ENCODE measurements at regions not wholly inside any gene's neighbourhood (a gene's known extent, or its start where the extent isn't known, plus 50 kb on each side); places are given as distances from the start of the nearest gene placed in this dataset.

- H3K9ac ChIP-seq (ENCODE audit: low read depth, low read length, poor library complexity) = no peak overlapping the region
- DNase-seq (ENCODE audit: low spot score) = no peak
- H3K27me3 ChIP-seq (ENCODE audit: control insufficient read depth in 3 of 3, insufficient read depth in 3 of 3, low read depth in 1 of 3, low read length in 3 of 3) = no peaks in the 10 kb centered on the region
- no peak overlapping the region for H4K8ac ChIP-seq (ENCODE audit: low read depth, low read length)
- no peak overlapping the region for H3K4ac ChIP-seq (ENCODE audit: low read length)
- no peak overlapping the region for H2AK5ac ChIP-seq (ENCODE audit: low read depth, low read length)
- no peak overlapping the region for H3K4me3 ChIP-seq (ENCODE audit: low read length in 2 of 2)
- no CpG with 5 or more reads among the region's 3 CpGs for WGBS, 2 donors (ENCODE audit: extremely low coverage in 2 of 2, insufficient read length in 2 of 2, insufficient replicate concordance in 1 of 2)
- no peaks in the 10 kb centered on the region for H3K79me1 ChIP-seq (ENCODE audit: low read depth, low read length)
- H4K91ac ChIP-seq (ENCODE audit: low read depth, low read length, poor library complexity) = no peak overlapping the region
- H2BK5ac ChIP-seq (ENCODE audit: low read length) = no peak overlapping the region
- H3K14ac ChIP-seq (ENCODE audit: low read length) = no peak overlapping the region
- H2BK15ac ChIP-seq (ENCODE audit: low read length) = no peak overlapping the region
- H2BK120ac ChIP-seq (ENCODE audit: low read depth, low read length) = no peak overlapping the region
- no peak overlapping the region for H2BK12ac ChIP-seq (ENCODE audit: low read length)
- no peak overlapping the region for H3K4me2 ChIP-seq (ENCODE audit: insufficient read depth, low read length, poor library complexity, severe bottlenecking)
- H3K36me3 ChIP-seq (replicated peaks in 1 of 2; ENCODE audit: control insufficient read depth in 2 of 2, insufficient read depth in 2 of 2, low read length in 2 of 2) = no peaks in the 10 kb centered on the region
- H3K18ac ChIP-seq (ENCODE audit: low read length) = no peak overlapping the region
- no peaks in the 10 kb centered on the region for H3K9me3 ChIP-seq (replicated peaks in 1 of 2; ENCODE audit: control insufficient read depth in 2 of 2, insufficient read depth in 1 of 2, low read depth in 1 of 2, low read length in 2 of 2)
- no peak overlapping the region for H3K27ac ChIP-seq (replicated peaks; ENCODE audit: low read length)
- H3K23ac ChIP-seq (ENCODE audit: low read depth, low read length, poor library complexity) = no peak overlapping the region
- no peaks in the 10 kb centered on the region for H3K4me1 ChIP-seq (ENCODE audit: control insufficient read depth in 2 of 2, insufficient read depth in 1 of 2, low read depth in 1 of 2, low read length in 2 of 2)
- H2AFZ ChIP-seq (ENCODE audit: low read length) = no peak overlapping the region
Observed at GRCh38 chr1:74895411-74895810, 162.5 kb downstream of the TYW3 start.

GRCh38 chr1:74908131-74908530, 175.2 kb downstream of the TYW3 start:
- Histone ChIP-seq H3K27ac (replicated peaks; ENCODE audit: low read length) (no peak overlapping the region), H3K4me2 (ENCODE audit: insufficient read depth, low read length, poor library complexity, severe bottlenecking) (no peak overlapping the region), H3K27me3 (ENCODE audit: control insufficient read depth in 3 of 3, insufficient read depth in 3 of 3, low read depth in 1 of 3, low read length in 3 of 3) (no peaks in the 10 kb centered on the region), H3K9me3 (replicated peaks in 1 of 2; ENCODE audit: control insufficient read depth in 2 of 2, insufficient read depth in 1 of 2, low read depth in 1 of 2, low read length in 2 of 2) (no peaks in the 10 kb centered on the region), H3K9ac (ENCODE audit: low read depth, low read length, poor library complexity) (no peak overlapping the region), H4K91ac (ENCODE audit: low read depth, low read length, poor library complexity) (no peak overlapping the region), H2AFZ (ENCODE audit: low read length) (no peak overlapping the region), H3K4me1 (ENCODE audit: control insufficient read depth in 2 of 2, insufficient read depth in 1 of 2, low read depth in 1 of 2, low read length in 2 of 2) (no peaks in the 10 kb centered on the region), H3K4ac (ENCODE audit: low read length) (no peak overlapping the region), H3K36me3 (replicated peaks in 1 of 2; ENCODE audit: control insufficient read depth in 2 of 2, insufficient read depth in 2 of 2, low read length in 2 of 2) (no peaks in the 10 kb centered on the region), H3K18ac (ENCODE audit: low read length) (no peak overlapping the region), H3K23ac (ENCODE audit: low read depth, low read length, poor library complexity) (no peak overlapping the region), H3K4me3 (ENCODE audit: low read length in 2 of 2) (no peak overlapping the region), H2BK120ac (ENCODE audit: low read depth, low read length) (no peak overlapping the region), H3K79me1 (ENCODE audit: low read depth, low read length) (no peaks in the 10 kb centered on the region), H2AK5ac (ENCODE audit: low read depth, low read length) (no peak overlapping the region), H2BK15ac (ENCODE audit: low read length) (no peak overlapping the region), H2BK5ac (ENCODE audit: low read length) (no peak overlapping the region), H3K14ac (ENCODE audit: low read length) (no peak overlapping the region), H4K8ac (ENCODE audit: low read depth, low read length) (no peak overlapping the region), H2BK12ac (ENCODE audit: low read length) (no peak overlapping the region)
- no peak for DNase-seq (ENCODE audit: low spot score)

- H3K4me1 ChIP-seq (ENCODE audit: control insufficient read depth in 2 of 2, insufficient read depth in 1 of 2, low read depth in 1 of 2, low read length in 2 of 2) = no peaks in the 10 kb centered on the region
- H3K23ac ChIP-seq (ENCODE audit: low read depth, low read length, poor library complexity) = no peak overlapping the region
- no peaks in the 10 kb centered on the region for H3K9me3 ChIP-seq (replicated peaks in 1 of 2; ENCODE audit: control insufficient read depth in 2 of 2, insufficient read depth in 1 of 2, low read depth in 1 of 2, low read length in 2 of 2)
- H3K4me3 ChIP-seq (ENCODE audit: low read length in 2 of 2) = no peak overlapping the region
- no peak overlapping the region for H2AK5ac ChIP-seq (ENCODE audit: low read depth, low read length)
- no peaks in the 10 kb centered on the region for H3K79me1 ChIP-seq (ENCODE audit: low read depth, low read length)
- H2BK12ac ChIP-seq (ENCODE audit: low read length) = no peak overlapping the region
- no peak overlapping the region for H2BK120ac ChIP-seq (ENCODE audit: low read depth, low read length)
- H3K4me2 ChIP-seq (ENCODE audit: insufficient read depth, low read length, poor library complexity, severe bottlenecking) = no peak overlapping the region
- no peak overlapping the region for H4K8ac ChIP-seq (ENCODE audit: low read depth, low read length)
- no CpG with 5 or more reads among the region's 1 CpG for WGBS, 2 donors (ENCODE audit: extremely low coverage in 2 of 2, insufficient read length in 2 of 2, insufficient replicate concordance in 1 of 2)
- no peak overlapping the region for H3K18ac ChIP-seq (ENCODE audit: low read length)
- no peak for DNase-seq (ENCODE audit: low spot score)
- H3K4ac ChIP-seq (ENCODE audit: low read length) = no peak overlapping the region
- no peak overlapping the region for H2AFZ ChIP-seq (ENCODE audit: low read length)
- H3K9ac ChIP-seq (ENCODE audit: low read depth, low read length, poor library complexity) = no peak overlapping the region
- no peak overlapping the region for H3K14ac ChIP-seq (ENCODE audit: low read length)
- no peak overlapping the region for H2BK5ac ChIP-seq (ENCODE audit: low read length)
- no peaks in the 10 kb centered on the region for H3K27me3 ChIP-seq (ENCODE audit: control insufficient read depth in 3 of 3, insufficient read depth in 3 of 3, low read depth in 1 of 3, low read length in 3 of 3)
- H4K91ac ChIP-seq (ENCODE audit: low read depth, low read length, poor library complexity) = no peak overlapping the region
- no peak overlapping the region for H3K27ac ChIP-seq (replicated peaks; ENCODE audit: low read length)
- H2BK15ac ChIP-seq (ENCODE audit: low read length) = no peak overlapping the region
- no peaks in the 10 kb centered on the region for H3K36me3 ChIP-seq (replicated peaks in 1 of 2; ENCODE audit: control insufficient read depth in 2 of 2, insufficient read depth in 2 of 2, low read length in 2 of 2)
Observed at GRCh38 chr1:74908797-74909196, 175.8 kb downstream of the TYW3 start.

GRCh38 chr1:74913978-74914377, 181.0 kb downstream of the TYW3 start:
- Histone ChIP-seq H2AK5ac (ENCODE audit: low read depth, low read length) (no peak overlapping the region), H3K79me1 (ENCODE audit: low read depth, low read length) (no peaks in the 10 kb centered on the region), H3K36me3 (replicated peaks in 1 of 2; ENCODE audit: control insufficient read depth in 2 of 2, insufficient read depth in 2 of 2, low read length in 2 of 2) (no peaks in the 10 kb centered on the region), H4K91ac (ENCODE audit: low read depth, low read length, poor library complexity) (no peak overlapping the region), H3K18ac (ENCODE audit: low read length) (no peak overlapping the region), H3K27me3 (ENCODE audit: control insufficient read depth in 3 of 3, insufficient read depth in 3 of 3, low read depth in 1 of 3, low read length in 3 of 3) (no peaks in the 10 kb centered on the region), H3K4me1 (ENCODE audit: control insufficient read depth in 2 of 2, insufficient read depth in 1 of 2, low read depth in 1 of 2, low read length in 2 of 2) (no peaks in the 10 kb centered on the region), H3K14ac (ENCODE audit: low read length) (no peak overlapping the region), H3K9ac (ENCODE audit: low read depth, low read length, poor library complexity) (no peak overlapping the region), H2BK120ac (ENCODE audit: low read depth, low read length) (no peak overlapping the region), H2AFZ (ENCODE audit: low read length) (no peak overlapping the region), H2BK12ac (ENCODE audit: low read length) (no peak overlapping the region), H3K4me3 (ENCODE audit: low read length in 2 of 2) (no peak overlapping the region), H2BK5ac (ENCODE audit: low read length) (no peak overlapping the region), H2BK15ac (ENCODE audit: low read length) (no peak overlapping the region), H3K23ac (ENCODE audit: low read depth, low read length, poor library complexity) (no peak overlapping the region), H3K9me3 (replicated peaks in 1 of 2; ENCODE audit: control insufficient read depth in 2 of 2, insufficient read depth in 1 of 2, low read depth in 1 of 2, low read length in 2 of 2) (no peaks in the 10 kb centered on the region), H3K27ac (replicated peaks; ENCODE audit: low read length) (no peak overlapping the region), H3K4me2 (ENCODE audit: insufficient read depth, low read length, poor library complexity, severe bottlenecking) (no peak overlapping the region), H3K4ac (ENCODE audit: low read length) (no peak overlapping the region), H4K8ac (ENCODE audit: low read depth, low read length) (no peak overlapping the region)
- WGBS, 2 donors (ENCODE audit: extremely low coverage in 2 of 2, insufficient read length in 2 of 2, insufficient replicate concordance in 1 of 2) = no CpG with 5 or more reads among the region's 3 CpGs
- no peak for DNase-seq (ENCODE audit: low spot score)
